DOHH2 (cell line): ENCODE measurements at regions not wholly inside any gene's neighbourhood (a gene's known extent, or its start where the extent isn't known, plus 50 kb on each side); places are given as distances from the start of the nearest gene placed in this dataset.
"Not testable (repeated sequence)": the region's sequence is repeated elsewhere in the genome, so short reads cannot be mapped to it uniquely, and the experiment has no call there.

ENCODE experiments used
- H3F3A ChIP-seq: fragments of 200-600 bp; sonication (generic), shearing (Covaris generic); 2 replicates; pipeline ENCODE4 v1.6.0; 2016; ENCODE audit warnings: antibody characterized with exemption, mild to moderate bottlenecking; ENCODE audit not compliant: control insufficient read depth, insufficient read depth
- H3K27ac ChIP-seq: fragments of 200-600 bp; sonication (generic); 2 replicates; pipeline ENCODE4 v1.5.1; 2014; ENCODE audit warnings: low read depth, mild to moderate bottlenecking, low read length, moderate library complexity
- H3K27me3 ChIP-seq: fragments of 200-600 bp; sonication (generic); 2 replicates; pipeline ENCODE4 v1.6.1; 2014; ENCODE audit warnings: mild to moderate bottlenecking, low read length, mixed read lengths; ENCODE audit not compliant: control insufficient read depth
- H3K36me3 ChIP-seq: fragments of 200-600 bp; sonication (generic); 2 replicates; pipeline ENCODE4 v1.6.1; 2014; ENCODE audit warnings: mild to moderate bottlenecking, low read length, moderate library complexity, mixed read lengths; ENCODE audit not compliant: control insufficient read depth
- H3K4me1 ChIP-seq: fragments of 200-600 bp; sonication (generic); 2 replicates; pipeline ENCODE4 v1.6.1; 2014; ENCODE audit warnings: mild to moderate bottlenecking, low read length, mixed read lengths; ENCODE audit not compliant: control insufficient read depth
- H3K4me2 ChIP-seq: fragments of 200-600 bp; sonication (generic); 2 replicates; pipeline ENCODE4 v1.6.0; 2014; ENCODE audit warnings: mild to moderate bottlenecking, low read length, moderate library complexity
- H3K4me3 ChIP-seq: fragments of 200-600 bp; sonication (generic); 2 replicates; pipeline ENCODE4 v1.5.1; 2014; ENCODE audit warnings: mild to moderate bottlenecking, low read length, mixed read lengths
- H3K79me2 ChIP-seq: fragments of 200-600 bp; sonication (generic); 2 replicates; pipeline ENCODE4 v1.6.1; 2014; ENCODE audit warnings: mild to moderate bottlenecking, low read length, mixed read lengths; ENCODE audit not compliant: control insufficient read depth
- H3K9me2 ChIP-seq: fragments of 200-600 bp; sonication (generic); replicated peaks from 2 replicates; pipeline ENCODE4 v1.6.1; 2014; ENCODE audit warnings: mild to moderate bottlenecking, low read length, mixed read lengths; ENCODE audit not compliant: control insufficient read depth
- H3K9me3 ChIP-seq: fragments of 200-600 bp; sonication (generic); 2 replicates; pipeline ENCODE4 v1.6.1; 2014; ENCODE audit warnings: antibody characterized with exemption, low read length, mixed read lengths; ENCODE audit not compliant: control insufficient read depth, insufficient read depth
- H4K20me1 ChIP-seq: fragments of 200-600 bp; sonication (generic); 2 replicates; pipeline ENCODE4 v1.6.0; 2014; ENCODE audit warnings: low read depth, mild to moderate bottlenecking, antibody characterized with exemption, low read length, moderate library complexity; ENCODE audit not compliant: control insufficient read depth, insufficient read depth
- CTCF ChIP-seq: fragments of 200-600 bp; sonication (generic); IDR thresholded peaks from one replicate; pipeline ENCODE4 v1.5.1; 2014; ENCODE audit warnings: antibody characterized with exemption, mild to moderate bottlenecking, low read depth, low read length; ENCODE audit not compliant: poor library complexity, severe bottlenecking
- EZH2phosphoT487 ChIP-seq: fragments of 200-600 bp; sonication (generic); IDR thresholded peaks from 2 replicates; pipeline ENCODE4 v1.6.1; 2017; ENCODE audit warnings: borderline replicate concordance, mild to moderate bottlenecking, antibody characterized with exemption, low read length, moderate library complexity, mixed read lengths

- not testable (repeated sequence) for H3K4me3 ChIP-seq, H3K27me3 ChIP-seq, H3K9me3 ChIP-seq, H3F3A ChIP-seq, H3K79me2 ChIP-seq, H4K20me1 ChIP-seq, H3K9me2 ChIP-seq, H3K27ac ChIP-seq, H3K36me3 ChIP-seq, H3K4me2 ChIP-seq
- H3K4me1 ChIP-seq: peaks cover 38% of the 10 kb centered on the region
Measured at GRCh38 chr22:22758101-22758807, 113.8 kb downstream of the GGTLC2 start.

GRCh38 chr22:22759371-22759770, 115.0 kb downstream of the GGTLC2 start:
- H3K4me1 ChIP-seq: peaks cover 26% of the 10 kb centered on the region
- no peaks in the 10 kb centered on the region for H3K9me2 ChIP-seq
- no peaks in the 10 kb centered on the region for H3K36me3 ChIP-seq
- no peaks in the 10 kb centered on the region for H3K27me3 ChIP-seq
- no peaks in the 10 kb centered on the region for H3K79me2 ChIP-seq
- H4K20me1 ChIP-seq: no peaks in the 10 kb centered on the region
- TF ChIP-seq EZH2phosphoT487: no peak
- no peak for TF ChIP-seq CTCF
- H3F3A ChIP-seq: no peaks in the 10 kb centered on the region
- H3K27ac ChIP-seq: no peak overlapping the region
- no peaks in the 10 kb centered on the region for H3K9me3 ChIP-seq
- H3K4me3 ChIP-seq: no peak overlapping the region
- H3K4me2 ChIP-seq: no peak overlapping the region

- peaks cover 21% of the 10 kb centered on the region for H3K4me1 ChIP-seq
- H3K36me3 ChIP-seq: no peaks in the 10 kb centered on the region
- no peak for TF ChIP-seq CTCF
- TF ChIP-seq EZH2phosphoT487: no peak
- H3K27me3 ChIP-seq: no peaks in the 10 kb centered on the region
- no peaks in the 10 kb centered on the region for H3K9me3 ChIP-seq
- no peaks in the 10 kb centered on the region for H4K20me1 ChIP-seq
- no peaks in the 10 kb centered on the region for H3K79me2 ChIP-seq
- no peak overlapping the region for H3K4me3 ChIP-seq
- no peak overlapping the region for H3K27ac ChIP-seq
- no peaks in the 10 kb centered on the region for H3K9me2 ChIP-seq
- H3K4me2 ChIP-seq: no peak overlapping the region
- no peaks in the 10 kb centered on the region for H3F3A ChIP-seq
Measured at GRCh38 chr22:22759889-22760546, 115.6 kb downstream of the GGTLC2 start.

GRCh38 chr22:22761606-22761962, 117.2 kb downstream of the GGTLC2 start:
- no peaks in the 10 kb centered on the region for H3K9me2 ChIP-seq
- TF ChIP-seq EZH2phosphoT487 (no peak), CTCF (no peak)
- H3F3A ChIP-seq: no peaks in the 10 kb centered on the region
- H3K79me2 ChIP-seq: no peaks in the 10 kb centered on the region
- peaks cover 12% of the 10 kb centered on the region for H3K4me1 ChIP-seq
- H4K20me1 ChIP-seq: no peaks in the 10 kb centered on the region
- H3K4me2 ChIP-seq: no peak overlapping the region
- H3K27me3 ChIP-seq: no peaks in the 10 kb centered on the region
- H3K4me3 ChIP-seq: no peak overlapping the region
- no peaks in the 10 kb centered on the region for H3K9me3 ChIP-seq
- H3K27ac ChIP-seq: no peak overlapping the region
- H3K36me3 ChIP-seq: no peaks in the 10 kb centered on the region
